ENCODE measurements at regions not wholly inside any gene's neighbourhood (a gene's known extent, or its start where the extent isn't known, plus 50 kb on each side); places are given as distances from the start of the nearest gene placed in this dataset.

GRCh38 chr5:171588046-171588445, 168.6 kb downstream of the FGF18 start:
- Histone ChIP-seq H3K4me3 (no peak overlapping the region), H3K27ac (no peak overlapping the region), H3K36me3 (no peaks in the 10 kb centered on the region), H3K9me3 (no peaks in the 10 kb centered on the region), H3K27me3 (no peaks in the 10 kb centered on the region), H3K4me1 (no peaks in the 10 kb centered on the region)
- DNase-seq (no peak), ATAC-seq (ENCODE audit: low FRiP score in 2 of 2) (no peak)
- TF ChIP-seq POLR2A (IDR thresholded peaks at IDR 0.05): no peak
- TF ChIP-seq CTCF (IDR thresholded peaks at IDR 0.05): no peak
- no peak for TF ChIP-seq POLR2AphosphoS5 (IDR thresholded peaks at IDR 0.05)
- TF ChIP-seq EP300 (IDR thresholded peaks at IDR 0.05): no peak
- WGBS, 2 donors: 88 to 92% methylated on average over 1 of the region's 1 CpG

GRCh38 chr5:171588790-171589189, 169.3 kb downstream of the FGF18 start:
- WGBS, 2 donors: 91 to 92% methylated on average over 3 to 8 of the region's 8 CpGs
- no peak for DNase-seq
- no peak overlapping the region for H3K4me3 ChIP-seq
- H3K27me3 ChIP-seq: no peaks in the 10 kb centered on the region
- ATAC-seq (ENCODE audit: low FRiP score in 2 of 2): no peak
- H3K9me3 ChIP-seq: no peaks in the 10 kb centered on the region
- no peaks in the 10 kb centered on the region for H3K36me3 ChIP-seq
- no peak overlapping the region for H3K27ac ChIP-seq
- no peaks in the 10 kb centered on the region for H3K4me1 ChIP-seq
- TF ChIP-seq POLR2AphosphoS5 (IDR thresholded peaks at IDR 0.05) (no peak), EP300 (IDR thresholded peaks at IDR 0.05) (no peak), CTCF (IDR thresholded peaks at IDR 0.05) (no peak), POLR2A (IDR thresholded peaks at IDR 0.05) (no peak)

GRCh38 chr5:171589461-171589860, 170.0 kb downstream of the FGF18 start:
- Histone ChIP-seq H3K27ac (no peak overlapping the region), H3K4me3 (no peak overlapping the region), H3K9me3 (no peaks in the 10 kb centered on the region), H3K27me3 (no peaks in the 10 kb centered on the region), H3K36me3 (no peaks in the 10 kb centered on the region), H3K4me1 (no peaks in the 10 kb centered on the region)
- DNase-seq (no peak), ATAC-seq (ENCODE audit: low FRiP score in 2 of 2) (no peak)
- 88 to 90% methylated on average over 11 of the region's 11 CpGs for WGBS, 2 donors
- no peak for TF ChIP-seq POLR2AphosphoS5 (IDR thresholded peaks at IDR 0.05)
- no peak for TF ChIP-seq POLR2A (IDR thresholded peaks at IDR 0.05)
- TF ChIP-seq CTCF (IDR thresholded peaks at IDR 0.05): no peak
- TF ChIP-seq EP300 (IDR thresholded peaks at IDR 0.05): no peak

- DNase-seq (no peak), ATAC-seq (ENCODE audit: low FRiP score in 2 of 2) (no peak)
- Histone ChIP-seq H3K27me3 (no peaks in the 10 kb centered on the region), H3K4me1 (peaks cover 0 to 15% (median 5%) of the 10 kb centered on the region in 4 donors), H3K9me3 (no peaks in the 10 kb centered on the region), H3K4me3 (no peak overlapping the region), H3K27ac (no peak overlapping the region), H3K36me3 (no peaks in the 10 kb centered on the region)
- 85 to 90% methylated on average over 5 of the region's 5 CpGs for WGBS, 2 donors
- TF ChIP-seq EP300 (IDR thresholded peaks at IDR 0.05): no peak
- TF ChIP-seq CTCF (IDR thresholded peaks at IDR 0.05): no peak
- no peak for TF ChIP-seq POLR2A (IDR thresholded peaks at IDR 0.05)
- no peak for TF ChIP-seq POLR2AphosphoS5 (IDR thresholded peaks at IDR 0.05)
Observed at GRCh38 chr5:171592076-171592475, 172.6 kb downstream of the FGF18 start.

- H3K4me1 ChIP-seq: peaks cover 0 to 15% (median 5%) of the 10 kb centered on the region in 4 donors
- 78 to 90% methylated on average over 3 of the region's 3 CpGs for WGBS, 2 donors
- H3K27ac ChIP-seq: no peak overlapping the region
- H3K9me3 ChIP-seq: no peaks in the 10 kb centered on the region
- H3K27me3 ChIP-seq: no peaks in the 10 kb centered on the region
- TF ChIP-seq EP300 (IDR thresholded peaks at IDR 0.05) (no peak), POLR2A (IDR thresholded peaks at IDR 0.05) (no peak), POLR2AphosphoS5 (IDR thresholded peaks at IDR 0.05) (no peak), CTCF (IDR thresholded peaks at IDR 0.05) (no peak)
- no peak for DNase-seq
- H3K4me3 ChIP-seq: no peak overlapping the region
- ATAC-seq (ENCODE audit: low FRiP score in 2 of 2): no peak
- H3K36me3 ChIP-seq: no peaks in the 10 kb centered on the region
Observed at GRCh38 chr5:171592736-171593135, 173.3 kb downstream of the FGF18 start.
